ENCODE measurements at regions not wholly inside any gene's neighbourhood (a gene's known extent, or its start where the extent isn't known, plus 50 kb on each side); places are given as distances from the start of the nearest gene placed in this dataset.
"Not testable (repeated sequence)": the region's sequence is repeated elsewhere in the genome, so short reads cannot be mapped to it uniquely, and the experiment has no call there.

DNA sequence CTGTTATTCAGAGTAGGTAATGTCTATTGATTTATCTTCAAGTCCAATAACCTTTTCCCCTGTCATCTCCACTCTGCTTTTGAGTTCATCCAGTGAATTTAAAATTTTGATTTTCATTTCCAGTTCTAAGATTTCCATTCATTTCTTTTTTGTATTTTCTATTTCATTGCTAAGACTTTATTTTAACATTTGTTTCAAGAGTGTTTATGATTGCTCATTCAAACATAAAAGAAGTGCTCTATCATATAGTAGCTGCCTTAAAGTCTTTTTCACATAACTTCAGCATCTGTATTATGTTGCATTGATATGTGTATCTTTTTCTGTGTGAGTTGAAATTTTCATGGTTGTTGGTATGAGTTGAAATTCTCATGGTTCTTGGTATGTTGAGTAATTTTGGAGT is 341.6 kb downstream of the SOX4 start:
- no peak for DNase-seq

DNA sequence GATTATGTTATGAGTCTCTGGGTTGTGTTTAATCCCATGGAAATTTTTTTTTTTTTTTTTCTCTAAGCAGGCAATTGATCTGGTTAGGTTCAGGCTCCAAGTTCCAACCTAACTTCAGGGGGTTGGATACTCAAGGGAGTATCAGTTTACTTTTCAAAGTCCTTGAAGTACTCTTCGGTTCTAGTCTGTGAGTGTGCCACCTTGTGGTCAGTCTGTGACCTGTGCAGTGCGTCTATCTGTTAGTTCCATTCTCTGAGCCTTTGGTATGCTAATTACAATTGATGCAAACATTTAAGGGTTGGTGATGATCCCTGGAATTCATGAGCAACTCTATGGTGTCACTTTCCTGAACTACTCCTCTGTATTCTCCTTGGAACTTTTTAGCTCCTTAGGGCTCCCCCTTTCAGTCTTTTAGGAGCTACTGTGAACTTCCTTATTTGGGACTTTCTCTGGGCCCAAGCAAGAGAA is 342.0 kb downstream of the SOX4 start:
- no peak for DNase-seq

DNA sequence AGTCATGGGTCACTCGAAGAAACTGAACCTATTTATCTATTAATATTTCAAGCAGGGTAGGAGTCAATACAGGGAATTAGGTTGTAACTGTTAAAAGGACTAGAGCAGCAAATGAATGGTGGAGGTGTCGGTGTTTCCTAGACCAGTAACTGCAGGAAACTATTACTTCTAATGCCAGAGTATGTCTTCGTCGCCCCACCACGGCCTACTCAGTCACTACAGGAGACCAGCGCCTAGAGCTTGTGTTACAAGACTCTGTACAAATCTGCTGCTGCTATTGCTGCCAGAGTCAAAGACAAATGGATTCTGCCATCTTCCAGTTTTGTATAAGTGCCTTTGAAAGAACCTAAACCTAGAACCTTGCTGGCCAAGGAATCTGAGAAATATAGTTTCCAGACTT is 343.9 kb downstream of the SOX4 start:
- no peak for DNase-seq

DNA sequence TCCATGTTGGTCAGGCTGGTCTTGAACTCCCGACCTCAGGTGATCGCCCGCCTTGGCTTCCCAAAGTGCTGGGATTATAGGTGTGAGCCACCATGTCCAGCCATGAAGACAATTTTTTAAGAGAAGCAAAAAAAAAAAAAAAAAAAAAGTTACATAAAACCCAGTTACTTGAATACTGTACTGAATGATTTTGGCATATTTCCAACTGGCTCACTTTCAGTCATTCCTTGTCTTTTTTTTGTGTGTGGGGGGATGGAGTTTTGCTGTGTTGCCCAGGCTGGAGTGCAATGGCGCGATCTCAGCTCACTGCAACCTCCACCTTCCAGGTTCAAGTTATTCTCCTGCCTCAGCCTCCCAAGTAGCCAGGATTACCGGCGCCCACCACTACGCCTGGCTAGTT is 345.5 kb downstream of the SOX4 start:
- not testable (repeated sequence) for DNase-seq

DNA sequence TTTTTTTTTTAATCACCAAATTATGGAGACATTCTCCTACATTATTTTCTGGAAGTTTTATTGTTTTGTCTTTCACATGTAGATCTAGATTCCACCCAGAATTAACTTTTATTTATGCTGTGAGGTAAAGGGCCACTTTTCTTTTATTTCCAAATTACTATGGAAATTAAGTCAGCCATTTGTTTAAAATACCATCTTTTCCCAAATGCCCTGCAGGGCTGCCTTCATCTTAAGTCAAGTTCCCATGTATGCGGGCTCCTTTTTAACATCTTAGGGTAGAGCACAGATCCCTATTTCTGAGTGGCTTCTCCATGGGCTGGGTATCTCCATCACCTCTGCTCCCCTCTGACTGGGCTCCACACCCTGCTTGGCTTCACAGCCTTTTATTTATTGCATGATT is 348.4 kb downstream of the SOX4 start:
- DNase-seq = no peak

DNA sequence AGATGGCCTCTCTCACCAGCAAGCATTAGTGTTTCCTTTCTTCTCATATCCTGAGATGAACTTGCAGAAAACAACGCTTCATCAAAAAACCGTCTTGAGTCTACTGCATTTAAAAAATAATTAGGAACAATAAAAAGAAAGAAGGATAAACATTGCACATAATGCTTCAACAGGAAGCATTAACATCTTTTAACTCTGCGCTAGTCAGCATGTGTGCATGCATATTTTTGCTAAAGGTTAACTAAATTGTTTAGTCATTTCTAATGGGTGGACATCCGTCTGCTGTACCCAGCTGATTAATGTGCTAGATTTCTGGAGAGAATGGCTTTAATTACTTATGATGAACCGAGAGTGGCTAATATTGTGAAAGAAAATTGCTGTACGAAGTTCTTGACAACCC is 349.3 kb downstream of the SOX4 start:
- DNase-seq = no peak

DNA sequence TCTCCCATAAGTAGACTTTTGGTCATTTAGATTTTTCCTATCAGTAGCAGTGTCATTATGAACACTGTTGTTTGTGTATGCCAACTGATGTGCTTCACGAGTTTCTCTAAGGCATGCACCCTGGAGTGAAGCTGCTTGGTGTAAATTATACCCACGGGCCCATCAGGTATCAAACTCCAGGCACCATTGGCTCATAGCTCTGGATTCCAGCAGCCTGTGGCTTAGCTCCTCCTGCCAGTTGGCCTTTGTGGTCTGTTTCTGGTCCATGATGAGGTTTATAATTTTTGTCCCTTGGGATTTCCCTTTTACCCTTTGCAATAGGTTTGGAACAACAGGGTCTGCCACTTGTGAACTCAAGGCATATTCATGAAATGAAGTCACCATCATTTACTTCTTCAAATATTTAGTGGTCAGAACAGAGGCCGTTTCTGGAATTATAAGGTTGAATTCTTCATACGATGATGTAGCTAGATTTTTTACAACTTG is 350.5 kb downstream of the PRL start:
- DNase-seq = no peak

DNA sequence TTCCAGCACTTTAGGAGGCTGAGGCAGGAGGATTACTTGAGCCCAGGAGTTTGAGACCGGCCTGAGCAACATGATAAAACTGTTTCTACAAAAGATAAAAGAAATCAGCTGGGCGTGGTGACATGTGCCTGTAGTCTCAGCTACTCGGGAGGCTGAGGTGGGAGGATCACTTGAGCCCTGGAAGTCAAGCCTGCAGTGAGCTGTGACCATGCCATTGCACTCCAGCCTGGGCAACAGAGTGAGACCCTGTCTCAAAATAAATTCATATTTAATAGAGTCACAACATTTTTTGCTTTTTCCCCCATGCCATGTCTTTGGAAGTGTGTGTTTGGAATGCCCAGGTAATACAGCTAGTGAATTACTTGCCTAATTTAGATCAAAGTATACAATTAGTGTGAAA is 349.6 kb downstream of the PRL start:
- not testable (repeated sequence) for DNase-seq

DNA sequence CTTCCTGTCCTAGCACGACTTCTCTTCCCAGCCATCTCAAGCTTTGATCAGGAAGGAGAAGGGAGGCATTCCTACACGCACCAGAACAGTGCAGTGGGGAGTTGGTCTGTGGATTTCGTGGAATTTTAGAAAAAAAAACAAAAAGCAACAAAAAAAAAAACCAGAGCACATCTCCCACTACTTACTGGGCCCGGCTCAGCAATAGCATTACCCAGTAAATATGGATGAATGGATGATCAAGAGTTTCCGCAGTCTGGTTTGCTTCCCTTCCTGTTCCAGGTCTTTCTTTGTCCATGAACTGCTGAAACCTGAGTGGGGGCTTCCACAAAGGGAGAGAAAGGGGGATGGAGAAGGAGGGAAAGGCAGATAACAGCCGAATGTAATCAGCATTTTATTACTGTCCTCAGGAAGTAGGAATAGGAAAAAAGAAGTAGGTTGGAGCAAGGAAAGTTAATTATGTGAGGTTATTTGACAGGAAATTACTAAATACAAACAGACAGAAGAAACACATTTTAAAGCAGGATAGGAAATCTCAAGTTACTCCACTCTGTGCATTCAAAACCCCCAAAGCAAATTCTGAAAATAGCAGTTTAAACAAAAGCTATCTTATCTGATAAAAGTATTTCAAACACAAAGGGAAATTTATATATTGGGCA is 349.0 kb downstream of the PRL start:
- DNase-seq = no peak

DNA sequence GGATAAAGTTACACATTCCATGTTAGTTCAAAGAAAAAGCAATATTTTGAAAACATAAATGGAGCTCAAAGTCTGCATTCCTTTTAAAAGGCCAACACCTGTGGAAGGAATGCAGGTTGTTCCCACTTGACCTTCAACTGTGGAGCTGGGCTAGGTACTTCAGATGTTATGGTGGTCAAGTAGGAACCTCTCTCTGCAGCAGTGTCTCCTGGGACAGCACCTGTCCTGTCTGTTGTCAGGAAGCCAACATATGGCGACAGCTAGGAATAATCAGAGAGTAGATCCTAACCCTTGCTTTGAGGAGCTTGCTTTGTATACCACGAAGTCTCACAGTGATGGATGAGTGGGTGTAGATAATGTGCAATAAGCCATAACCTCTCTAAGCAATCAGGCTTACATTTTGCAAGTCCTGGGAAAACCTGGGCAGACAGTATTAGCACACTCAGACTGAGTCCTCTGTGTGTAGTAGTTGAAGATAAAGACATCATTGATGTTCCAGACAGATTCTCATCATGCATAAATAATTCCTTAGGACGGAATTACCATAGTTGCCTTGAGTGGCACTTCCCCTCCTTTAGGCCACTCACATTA is 347.5 kb downstream of the PRL start:
- DNase-seq = no peak

DNA sequence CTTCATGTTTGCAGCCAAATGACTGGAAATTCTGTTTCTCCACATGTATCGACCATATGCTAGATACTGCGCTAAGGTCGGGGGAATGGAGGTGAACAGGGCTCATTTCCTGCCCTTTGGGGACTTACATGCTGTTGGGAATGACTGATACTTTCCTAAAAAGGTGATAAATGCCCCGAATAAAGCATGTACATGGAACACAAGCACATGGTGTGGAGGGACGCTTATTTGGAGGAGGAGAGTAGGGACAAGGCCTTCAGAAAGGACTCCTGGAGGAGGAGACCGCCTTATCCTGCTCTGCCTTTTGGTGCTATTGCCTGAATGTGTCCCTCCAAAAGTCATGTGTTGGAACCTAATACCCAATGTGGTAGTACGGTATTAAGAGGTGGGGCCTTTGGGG is 344.5 kb downstream of the PRL start:
- DNase-seq = no peak

DNA sequence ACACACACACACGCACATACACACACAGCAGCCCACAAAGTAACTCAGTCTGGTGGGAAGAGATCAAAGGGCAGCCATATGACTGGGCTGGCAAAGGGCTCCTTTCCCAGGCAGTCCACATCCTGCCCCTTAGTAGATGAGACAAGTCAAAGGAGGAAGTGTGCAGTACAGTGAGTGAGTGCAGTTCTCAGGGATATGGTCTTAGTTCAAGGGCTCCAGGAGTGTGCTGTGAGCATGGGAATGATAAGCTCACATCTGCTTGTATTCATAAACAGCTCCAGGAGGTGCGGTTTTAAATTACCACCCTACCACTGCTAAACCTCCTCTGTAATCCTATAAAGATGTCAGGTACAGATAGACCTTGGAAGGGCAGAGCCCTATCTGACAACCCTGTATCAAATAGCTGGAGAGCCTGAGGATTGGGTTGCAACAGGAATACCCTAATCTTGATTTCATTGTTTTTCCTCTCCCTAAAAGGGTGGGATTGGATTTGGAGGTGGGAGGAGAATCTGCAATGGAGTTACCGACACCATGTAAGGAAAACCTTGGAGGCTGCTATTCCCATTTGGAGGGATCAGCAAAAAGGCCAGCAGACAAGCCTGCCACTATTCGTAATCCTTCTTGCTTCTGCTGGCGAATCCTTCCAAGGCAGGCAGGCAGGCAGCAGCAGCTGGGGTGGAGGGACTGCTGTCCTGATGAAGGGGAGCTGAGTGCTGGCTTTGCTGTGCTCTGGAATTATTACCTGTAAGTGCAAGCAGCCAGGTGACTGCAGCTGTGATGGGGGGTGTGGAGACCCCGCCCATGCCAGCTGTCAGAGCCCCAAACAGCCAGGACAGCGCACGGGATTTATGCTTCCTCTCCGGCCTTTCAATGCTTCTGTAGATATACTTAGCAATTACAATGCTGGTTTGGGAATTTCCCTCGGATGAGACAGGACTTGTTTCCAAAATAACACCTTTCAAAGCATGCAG is 342.7 kb downstream of the PRL start:
- DNase-seq = no peak

DNA sequence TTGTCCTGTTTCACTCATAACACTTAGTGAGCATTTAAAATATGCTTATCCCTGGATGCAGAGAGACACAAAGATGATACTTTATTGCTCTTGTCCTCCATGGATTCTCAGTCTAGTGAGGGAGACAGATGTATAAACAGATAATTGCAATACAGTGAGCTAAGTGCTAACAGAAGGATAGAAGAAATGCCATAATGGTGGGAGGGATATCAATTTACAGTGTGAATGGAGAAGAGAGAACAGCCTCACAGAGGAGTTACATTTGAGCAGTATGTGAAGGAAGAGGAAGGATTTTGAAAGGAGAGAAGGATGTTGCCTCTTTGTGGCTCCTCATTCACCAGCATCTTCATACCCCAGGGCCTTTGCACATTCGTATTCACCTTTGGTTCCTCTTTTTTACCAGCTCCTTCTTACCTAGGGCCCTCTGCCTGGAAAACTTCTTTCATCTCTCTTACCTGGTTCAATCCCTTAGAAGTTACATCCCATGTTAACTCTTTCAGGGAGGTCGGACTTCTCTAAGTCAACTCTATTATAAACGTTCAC is 341.7 kb downstream of the PRL start:
- DNase-seq = no peak

DNA sequence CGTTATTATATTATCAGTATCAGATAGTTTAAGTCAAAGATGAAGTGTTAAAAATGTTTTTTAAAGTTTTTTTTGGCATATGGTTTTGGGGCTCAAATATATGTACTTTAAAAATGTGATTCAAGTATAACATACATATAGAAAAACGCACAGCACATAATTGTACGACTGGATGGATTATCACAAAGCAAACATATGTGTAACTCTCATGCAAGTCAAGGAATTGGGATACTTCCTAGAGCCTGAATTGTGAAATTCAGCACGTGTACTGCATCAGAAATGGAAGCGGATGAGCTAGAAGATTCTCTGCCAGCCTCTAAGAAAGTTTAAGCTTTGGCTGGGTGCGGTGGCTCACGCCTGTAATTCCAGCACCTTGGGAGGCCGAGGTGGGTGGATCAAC is 340.9 kb downstream of the PRL start:
- DNase-seq = no peak

DNA sequence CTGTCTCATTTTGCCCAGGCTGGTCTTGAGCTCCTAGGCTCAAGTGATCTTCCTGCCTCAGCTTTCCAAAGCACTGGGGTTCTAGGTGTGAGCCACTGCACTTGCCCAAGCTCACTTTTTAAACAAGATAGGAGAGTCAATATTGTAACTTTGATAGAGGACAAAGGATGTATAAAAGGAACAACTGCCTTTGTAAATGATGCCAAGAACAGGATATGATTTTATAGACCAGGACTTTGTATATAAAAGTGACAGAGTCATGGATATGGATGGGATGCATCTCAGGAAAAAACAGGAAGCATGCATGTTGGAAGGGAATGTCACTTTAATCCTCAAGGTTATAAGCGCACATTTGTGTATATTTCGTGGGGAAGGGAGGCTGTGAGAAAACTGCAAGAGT is 338.4 kb downstream of the PRL start:
- DNase-seq = no peak

DNA sequence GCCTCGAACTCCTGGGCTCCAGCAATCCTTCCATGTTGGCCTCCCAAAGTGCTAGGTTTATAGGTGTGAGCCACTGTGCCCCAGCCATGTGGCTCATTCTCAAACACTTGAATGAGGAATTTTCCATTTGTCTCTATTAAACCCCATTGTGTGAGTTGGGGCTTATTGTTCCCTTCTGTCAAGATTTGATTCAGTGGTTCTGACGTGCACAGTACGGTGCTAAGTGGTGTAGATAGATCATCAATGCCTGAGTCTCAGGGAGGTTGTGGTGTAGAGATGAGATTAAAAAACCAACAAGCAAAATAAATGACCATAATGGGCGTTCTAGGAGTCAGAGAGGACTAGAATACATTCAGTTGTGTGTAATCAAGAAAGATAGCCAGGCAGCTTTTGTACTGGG is 335.6 kb downstream of the PRL start:
- no peak for DNase-seq

DNA sequence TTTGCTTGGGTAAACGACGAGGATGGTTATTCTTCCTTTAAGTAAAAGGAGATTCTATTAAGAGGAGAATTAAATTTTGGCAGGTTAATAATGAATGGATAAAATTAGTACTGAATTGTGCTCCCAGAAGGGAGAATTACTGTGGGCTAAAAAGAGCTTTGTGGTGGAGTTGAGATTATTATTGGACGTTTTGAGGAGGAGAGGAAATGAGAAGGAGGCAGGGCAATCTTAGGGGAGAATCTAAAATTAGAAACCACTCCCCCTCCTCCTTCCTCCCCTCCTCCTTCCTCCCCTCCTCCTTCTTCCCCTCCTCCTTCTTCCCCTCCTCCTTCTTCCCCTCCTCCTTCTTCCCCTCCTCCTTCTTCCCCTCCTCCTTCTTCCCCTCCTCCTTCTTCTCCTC is 331.8 kb downstream of the PRL start:
- no peak for DNase-seq

DNA sequence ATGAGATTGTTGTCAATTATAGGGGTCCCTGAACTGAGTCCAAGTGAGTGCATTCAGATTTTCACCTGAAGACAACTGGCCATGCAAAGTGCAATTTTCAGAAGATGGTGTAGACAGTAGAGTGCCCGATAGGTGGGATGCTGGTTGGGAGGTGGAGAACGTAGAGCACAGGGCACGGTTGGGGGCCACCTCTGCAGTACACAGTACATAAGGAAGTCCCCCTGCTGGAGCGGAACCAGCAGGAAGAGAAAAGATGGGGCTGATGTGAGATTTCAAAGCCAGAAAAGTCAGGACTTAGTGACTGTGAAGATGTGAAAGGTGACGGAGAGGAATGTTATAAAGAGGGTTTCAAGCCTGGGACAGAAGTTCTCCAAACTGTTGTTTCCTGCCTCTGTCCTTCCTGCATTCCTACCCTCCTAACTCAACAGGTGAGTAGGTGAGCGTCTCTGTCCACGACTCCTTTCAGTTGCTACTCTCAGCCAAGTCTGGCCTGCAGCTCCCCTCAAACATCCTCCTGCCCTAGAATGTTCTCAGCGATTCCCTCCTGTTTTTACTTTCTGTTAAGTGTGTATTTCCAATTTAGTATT is 330.8 kb downstream of the PRL start:
- DNase-seq = no peak

DNA sequence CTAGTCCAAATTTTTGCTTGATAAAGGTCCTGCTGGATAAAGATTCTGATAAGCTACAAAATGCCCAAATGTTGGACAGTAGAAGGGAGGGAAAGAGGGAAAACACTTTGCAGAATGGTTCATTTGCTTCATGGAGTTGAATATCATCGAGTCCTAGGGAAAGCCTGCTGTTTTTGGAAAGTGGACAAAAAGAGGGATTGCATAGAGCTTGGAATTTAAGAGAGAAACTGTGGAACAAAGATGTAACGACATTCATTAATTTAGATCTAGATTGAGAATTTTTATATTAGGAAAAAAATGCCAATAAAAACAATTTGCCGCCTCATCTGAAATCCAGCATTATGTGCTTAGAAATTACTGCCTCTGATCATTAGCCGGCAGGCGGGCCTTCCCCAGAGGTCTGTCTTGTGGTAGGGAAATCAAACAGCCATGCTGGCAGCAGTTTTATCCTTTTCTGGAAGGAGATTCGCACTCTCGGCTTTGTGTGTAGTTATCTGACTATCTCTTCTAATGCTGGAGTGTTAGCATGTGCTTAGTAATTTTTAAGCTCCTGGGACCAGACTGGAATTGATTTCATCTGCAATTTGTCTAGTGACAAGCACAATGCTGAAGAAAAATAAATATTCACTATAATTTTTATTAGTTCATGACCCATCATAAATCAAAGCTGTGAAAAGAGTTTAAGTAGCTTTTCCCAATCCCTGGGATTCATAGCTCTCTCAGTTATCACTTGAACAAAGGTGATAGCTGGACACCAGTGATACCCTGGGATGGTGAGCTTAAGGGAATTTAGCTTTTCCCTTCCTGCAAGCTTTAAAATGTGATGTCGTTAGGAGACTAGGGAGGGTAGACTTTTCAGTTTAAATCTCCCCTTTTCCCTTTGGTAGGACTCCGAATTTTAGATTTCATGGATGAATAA is 329.5 kb downstream of the PRL start:
- no peak for DNase-seq

DNA sequence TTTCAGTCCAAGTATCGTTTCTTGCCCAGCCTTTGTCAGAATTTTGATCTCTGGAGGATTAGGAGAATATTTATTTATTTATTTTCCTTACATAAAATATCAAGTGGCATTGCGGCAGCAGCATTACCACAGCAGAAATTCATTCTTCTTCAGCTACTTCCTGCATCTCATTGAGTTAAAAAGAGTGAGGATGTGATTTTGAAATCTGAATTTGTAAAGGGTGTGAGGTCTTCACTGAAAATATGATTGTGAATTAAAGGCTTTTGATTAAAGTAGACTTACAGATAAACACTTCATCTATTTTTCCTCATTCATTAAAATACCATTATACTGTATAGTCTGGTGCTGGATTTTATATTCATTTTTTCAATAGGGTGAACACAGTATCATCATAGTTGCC is 328.4 kb downstream of the PRL start:
- DNase-seq = no peak

DNA sequence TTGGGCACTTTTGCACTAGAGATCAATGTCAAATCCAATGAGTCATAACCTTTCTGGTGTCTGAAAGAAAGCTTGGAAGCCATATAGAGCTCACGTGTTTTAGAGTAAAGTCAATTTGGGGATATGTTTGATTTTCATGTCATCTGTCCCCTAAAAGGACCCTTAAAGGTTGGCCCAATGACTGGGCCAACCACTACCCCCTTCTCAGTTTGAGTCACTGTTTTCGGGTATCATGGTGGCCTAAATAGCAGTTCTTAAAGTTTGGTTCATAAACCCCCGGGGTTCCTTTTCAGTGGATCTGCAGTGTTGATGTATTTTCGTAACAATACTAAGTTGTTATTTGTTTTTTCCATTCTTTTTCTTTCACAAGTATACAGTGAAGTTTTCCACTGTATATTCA is 327.6 kb downstream of the PRL start:
- DNase-seq = no peak
